ENCODE measurements at regions not wholly inside any gene's neighbourhood (a gene's known extent, or its start where the extent isn't known, plus 50 kb on each side); places are given as distances from the start of the nearest gene placed in this dataset.

- no peaks in the 10 kb centered on the region for H3K27me3 ChIP-seq (replicated peaks)
Observed at GRCh38 chr14:86310148-86310547, 780.2 kb downstream of the FLRT2 start.

GRCh38 chr14:86305058-86305457, 775.1 kb downstream of the FLRT2 start:
- no peak for DNase-seq
- Histone ChIP-seq H3K27ac (no peak overlapping the region), H3K27me3 (replicated peaks) (no peaks in the 10 kb centered on the region), H3K4me3 (ENCODE audit: low read depth, low read length) (no peak overlapping the region), H3K36me3 (replicated peaks) (no peaks in the 10 kb centered on the region)
- no peak for TF ChIP-seq CTCF (IDR thresholded peaks at IDR 0.05; ENCODE audit: low read depth, low read length, missing control alignments)
- in situ Hi-C loops (cut with HindIII; ENCODE audit: low pct_ligation_motif_present, low sequenced_read_pairs): no loop called here

More at GRCh38 chr14:86310148-86310547, 780.2 kb downstream of the FLRT2 start:
- Histone ChIP-seq H3K27ac (no peak overlapping the region), H3K36me3 (replicated peaks) (no peaks in the 10 kb centered on the region), H3K4me3 (ENCODE audit: low read depth, low read length) (no peak overlapping the region)
- no peak for TF ChIP-seq CTCF (IDR thresholded peaks at IDR 0.05; ENCODE audit: low read depth, low read length, missing control alignments)
- in situ Hi-C loops (cut with HindIII; ENCODE audit: low pct_ligation_motif_present, low sequenced_read_pairs): no loop called here
- no peak for DNase-seq

- in situ Hi-C loops (cut with HindIII; ENCODE audit: low pct_ligation_motif_present, low sequenced_read_pairs): no loop called here
- TF ChIP-seq CTCF (IDR thresholded peaks at IDR 0.05; ENCODE audit: low read depth, low read length, missing control alignments): no peak
- H3K4me3 ChIP-seq (ENCODE audit: low read depth, low read length): no peak overlapping the region
- no peaks in the 10 kb centered on the region for H3K27me3 ChIP-seq (replicated peaks)
- DNase-seq: no peak
- no peak overlapping the region for H3K27ac ChIP-seq
- no peaks in the 10 kb centered on the region for H3K36me3 ChIP-seq (replicated peaks)
Observed at GRCh38 chr14:86299994-86300393, 770.0 kb downstream of the FLRT2 start.

GRCh38 chr14:86296173-86296572, 766.2 kb downstream of the FLRT2 start:
- in situ Hi-C loops (cut with HindIII; ENCODE audit: low pct_ligation_motif_present, low sequenced_read_pairs): no loop called here
- DNase-seq: no peak
- no peak overlapping the region for H3K27ac ChIP-seq
- no peak for TF ChIP-seq CTCF (IDR thresholded peaks at IDR 0.05; ENCODE audit: low read depth, low read length, missing control alignments)
- H3K27me3 ChIP-seq (replicated peaks): no peaks in the 10 kb centered on the region
- no peak overlapping the region for H3K4me3 ChIP-seq (ENCODE audit: low read depth, low read length)
- H3K36me3 ChIP-seq (replicated peaks): no peaks in the 10 kb centered on the region

- no peak for DNase-seq
- Histone ChIP-seq H3K4me3 (ENCODE audit: low read depth, low read length) (no peak overlapping the region), H3K36me3 (replicated peaks) (no peaks in the 10 kb centered on the region), H3K27me3 (replicated peaks) (no peaks in the 10 kb centered on the region), H3K27ac (no peak overlapping the region)
- TF ChIP-seq CTCF (IDR thresholded peaks at IDR 0.05; ENCODE audit: low read depth, low read length, missing control alignments): no peak
- in situ Hi-C loops (cut with HindIII; ENCODE audit: low pct_ligation_motif_present, low sequenced_read_pairs): no loop called here
Observed at GRCh38 chr14:86288336-86288735, 758.4 kb downstream of the FLRT2 start.

- TF ChIP-seq CTCF (IDR thresholded peaks at IDR 0.05; ENCODE audit: low read depth, low read length, missing control alignments): no peak
- Histone ChIP-seq H3K27ac (no peak overlapping the region), H3K4me3 (ENCODE audit: low read depth, low read length) (no peak overlapping the region), H3K27me3 (replicated peaks) (no peaks in the 10 kb centered on the region), H3K36me3 (replicated peaks) (no peaks in the 10 kb centered on the region)
- DNase-seq: no peak
- in situ Hi-C loops (cut with HindIII; ENCODE audit: low pct_ligation_motif_present, low sequenced_read_pairs): no loop called here
Observed at GRCh38 chr14:86279405-86279804, 749.5 kb downstream of the FLRT2 start.
